Loucy (cell line): ENCODE measurements at regions not wholly inside any gene's neighbourhood (a gene's known extent, or its start where the extent isn't known, plus 50 kb on each side); places are given as distances from the start of the nearest gene placed in this dataset.

ENCODE experiments used
- H2AFZ ChIP-seq: fragments of 200-600 bp; sonication (generic); 2 replicates; pipeline ENCODE4 v1.6.0; 2016; ENCODE audit warnings: antibody characterized with exemption, mild to moderate bottlenecking, low read length, moderate library complexity
- H3F3A ChIP-seq: fragments of 200-600 bp; 2 replicates; pipeline ENCODE4 v1.6.0; 2016; ENCODE audit warnings: antibody characterized with exemption, low read depth, mild to moderate bottlenecking
- H3K27me3 ChIP-seq: fragments of 200-600 bp; sonication (generic); 2 replicates; pipeline ENCODE4 v1.6.1; 2014; ENCODE audit warnings: low read length, mild to moderate bottlenecking; ENCODE audit not compliant: insufficient read depth, poor library complexity, severe bottlenecking
- H3K36me3 ChIP-seq: fragments of 200-600 bp; sonication (generic); 2 replicates; pipeline ENCODE4 v1.6.1; 2016; ENCODE audit warnings: low read length; ENCODE audit not compliant: insufficient read depth
- H3K4me1 ChIP-seq: fragments of 200-600 bp; sonication (generic); 2 replicates; pipeline ENCODE4 v1.5.1; 2014; ENCODE audit warnings: low read length, mild to moderate bottlenecking; ENCODE audit not compliant: insufficient read depth, poor library complexity, severe bottlenecking
- H3K4me2 ChIP-seq: fragments of 200-600 bp; sonication (generic); 2 replicates; pipeline ENCODE4 v1.6.0; 2014; ENCODE audit warnings: antibody characterized with exemption, low read length, low read depth, mild to moderate bottlenecking; ENCODE audit not compliant: poor library complexity, severe bottlenecking
- H3K4me3 ChIP-seq: fragments of 200-600 bp; sonication (generic); 2 replicates; pipeline ENCODE4 v1.5.1; 2014; ENCODE audit warnings: low read length, mild to moderate bottlenecking, mixed read lengths; ENCODE audit not compliant: poor library complexity, severe bottlenecking
- H3K79me2 ChIP-seq: fragments of 200-600 bp; sonication (generic); 2 replicates; pipeline ENCODE4 v1.6.1; 2014; ENCODE audit warnings: low read length; ENCODE audit not compliant: insufficient read depth
- H3K9ac ChIP-seq: fragments of 200-600 bp; sonication (generic); 2 replicates; pipeline ENCODE4 v1.6.0; 2014; ENCODE audit warnings: mild to moderate bottlenecking, low read depth, low read length, moderate library complexity; ENCODE audit not compliant: poor library complexity, severe bottlenecking
- H3K9me2 ChIP-seq: fragments of 200-600 bp; sonication (generic); replicated peaks from 2 replicates; pipeline ENCODE4 v1.6.1; 2016; ENCODE audit warnings: low read depth, low read length, mixed read lengths
- H3K9me3 ChIP-seq: fragments of 200-600 bp; sonication (generic); 2 replicates; pipeline ENCODE4 v1.6.1; 2014; ENCODE audit warnings: mild to moderate bottlenecking, antibody characterized with exemption, low read length, low read depth; ENCODE audit not compliant: insufficient read depth
- H4K20me1 ChIP-seq: fragments of 200-600 bp; sonication (generic); 2 replicates; pipeline ENCODE4 v1.6.0; 2014; ENCODE audit warnings: antibody characterized with exemption, low read length, mild to moderate bottlenecking; ENCODE audit not compliant: insufficient read depth, poor library complexity, severe bottlenecking
- CTCF ChIP-seq: fragments of 200-600 bp; sonication (generic); conservative IDR thresholded peaks from 2 replicates; pipeline ENCODE4 v1.5.1; 2014; ENCODE audit warnings: mild to moderate bottlenecking, antibody characterized with exemption, low read length
- EZH2phosphoT487 ChIP-seq: fragments of 200-600 bp; IDR thresholded peaks from 2 replicates; pipeline ENCODE4 v1.6.1; 2018; ENCODE audit warnings: antibody characterized with exemption, mild to moderate bottlenecking, moderate library complexity, borderline replicate concordance

- H3K4me2 ChIP-seq = no peak overlapping the region
- no peaks in the 10 kb centered on the region for H3K9me2 ChIP-seq
- H2AFZ ChIP-seq = no peak overlapping the region
- H3K4me3 ChIP-seq = no peak overlapping the region
- no peak for TF ChIP-seq CTCF
- TF ChIP-seq EZH2phosphoT487 = no peak
- no peaks in the 10 kb centered on the region for H3K27me3 ChIP-seq
- no peak overlapping the region for H3K9ac ChIP-seq
- H3K9me3 ChIP-seq = 0 out of 2 replicates have a peak, but pooled peaks cover 2% of the 10 kb centered on the region
- H3F3A ChIP-seq = no peaks in the 10 kb centered on the region
- no peaks in the 10 kb centered on the region for H3K36me3 ChIP-seq
- no peaks in the 10 kb centered on the region for H4K20me1 ChIP-seq
- H3K4me1 ChIP-seq = no peaks in the 10 kb centered on the region
- H3K79me2 ChIP-seq = no peaks in the 10 kb centered on the region
Observed at GRCh38 chr6:78559056-78559455, 308.3 kb upstream of the IRAK1BP1 start.

GRCh38 chr6:78561015-78561414 lies 306.3 kb upstream of the IRAK1BP1 start:
- H3F3A ChIP-seq = no peaks in the 10 kb centered on the region

GRCh38 chr6:78565997-78566396 lies 301.4 kb upstream of the IRAK1BP1 start:
- TF ChIP-seq EZH2phosphoT487 (no peak), CTCF (no peak)
- H3K9me3 ChIP-seq = no peaks in the 10 kb centered on the region
- H3K36me3 ChIP-seq = no peaks in the 10 kb centered on the region
- no peak overlapping the region for H2AFZ ChIP-seq
- no peaks in the 10 kb centered on the region for H3K9me2 ChIP-seq
- H3K4me3 ChIP-seq = no peak overlapping the region
- no peaks in the 10 kb centered on the region for H3K27me3 ChIP-seq
- H3K4me2 ChIP-seq = no peak overlapping the region
- H3K79me2 ChIP-seq = no peaks in the 10 kb centered on the region
- H3K4me1 ChIP-seq = no peaks in the 10 kb centered on the region
- no peaks in the 10 kb centered on the region for H3F3A ChIP-seq
- H4K20me1 ChIP-seq = no peaks in the 10 kb centered on the region
- H3K9ac ChIP-seq = no peak overlapping the region

More at GRCh38 chr6:78561015-78561414, 306.3 kb upstream of the IRAK1BP1 start:
- Histone ChIP-seq H3K79me2 (no peaks in the 10 kb centered on the region), H3K36me3 (no peaks in the 10 kb centered on the region), H3K9ac (no peak overlapping the region), H3K4me2 (no peak overlapping the region), H4K20me1 (no peaks in the 10 kb centered on the region), H3K27me3 (no peaks in the 10 kb centered on the region), H3K4me3 (no peak overlapping the region), H3K9me2 (no peaks in the 10 kb centered on the region), H3K4me1 (no peaks in the 10 kb centered on the region), H2AFZ (no peak overlapping the region), H3K9me3 (no peaks in the 10 kb centered on the region)
- TF ChIP-seq CTCF = no peak
- no peak for TF ChIP-seq EZH2phosphoT487
